ENCODE measurements at regions not wholly inside any gene's neighbourhood (a gene's known extent, or its start where the extent isn't known, plus 50 kb on each side); places are given as distances from the start of the nearest gene placed in this dataset.

DNA sequence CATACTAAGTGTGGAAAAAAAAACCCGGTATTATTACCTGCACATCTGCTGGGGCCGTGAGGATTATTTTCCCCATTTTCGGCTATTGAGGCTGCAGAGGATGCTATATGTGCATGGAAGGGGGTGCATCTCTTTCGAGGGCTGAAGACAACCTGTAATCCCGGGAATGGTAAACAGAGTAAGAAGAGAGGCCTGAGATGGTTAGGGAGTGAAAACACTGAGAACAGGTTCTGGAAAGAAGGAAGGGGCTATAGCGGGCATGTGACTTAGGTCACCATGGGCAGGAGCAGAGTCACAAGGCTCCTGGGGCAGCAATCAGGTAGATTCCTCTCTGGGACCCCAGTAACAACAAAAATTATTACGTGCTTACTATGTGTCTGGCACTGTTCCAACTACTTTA, 299.1 kb downstream of the RRAGC start:
- Histone ChIP-seq H3K27ac (peak overlapping the region in 1 of 4 donors; percentile 78), H3K27me3 (no peaks in the 10 kb centered on the region), H3K36me3 (no peaks in the 10 kb centered on the region), H3K4me3 (no peak overlapping the region), H3K9me3 (no peaks in the 10 kb centered on the region), H3K4me1 (peaks cover 0 to 13% (median 6%) of the 10 kb centered on the region in 4 donors)
- DNase-seq, result no peak
- TF ChIP-seq, protein P1, sequence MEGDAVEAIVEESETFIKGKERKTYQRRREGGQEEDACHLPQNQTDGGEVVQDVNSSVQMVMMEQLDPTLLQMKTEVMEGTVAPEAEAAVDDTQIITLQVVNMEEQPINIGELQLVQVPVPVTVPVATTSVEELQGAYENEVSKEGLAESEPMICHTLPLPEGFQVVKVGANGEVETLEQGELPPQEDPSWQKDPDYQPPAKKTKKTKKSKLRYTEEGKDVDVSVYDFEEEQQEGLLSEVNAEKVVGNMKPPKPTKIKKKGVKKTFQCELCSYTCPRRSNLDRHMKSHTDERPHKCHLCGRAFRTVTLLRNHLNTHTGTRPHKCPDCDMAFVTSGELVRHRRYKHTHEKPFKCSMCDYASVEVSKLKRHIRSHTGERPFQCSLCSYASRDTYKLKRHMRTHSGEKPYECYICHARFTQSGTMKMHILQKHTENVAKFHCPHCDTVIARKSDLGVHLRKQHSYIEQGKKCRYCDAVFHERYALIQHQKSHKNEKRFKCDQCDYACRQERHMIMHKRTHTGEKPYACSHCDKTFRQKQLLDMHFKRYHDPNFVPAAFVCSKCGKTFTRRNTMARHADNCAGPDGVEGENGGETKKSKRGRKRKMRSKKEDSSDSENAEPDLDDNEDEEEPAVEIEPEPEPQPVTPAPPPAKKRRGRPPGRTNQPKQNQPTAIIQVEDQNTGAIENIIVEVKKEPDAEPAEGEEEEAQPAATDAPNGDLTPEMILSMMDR (IDR thresholded peaks at IDR 0.05), result no peak
- no peak for TF ChIP-seq POLR2A (IDR thresholded peaks at IDR 0.05)

DNA sequence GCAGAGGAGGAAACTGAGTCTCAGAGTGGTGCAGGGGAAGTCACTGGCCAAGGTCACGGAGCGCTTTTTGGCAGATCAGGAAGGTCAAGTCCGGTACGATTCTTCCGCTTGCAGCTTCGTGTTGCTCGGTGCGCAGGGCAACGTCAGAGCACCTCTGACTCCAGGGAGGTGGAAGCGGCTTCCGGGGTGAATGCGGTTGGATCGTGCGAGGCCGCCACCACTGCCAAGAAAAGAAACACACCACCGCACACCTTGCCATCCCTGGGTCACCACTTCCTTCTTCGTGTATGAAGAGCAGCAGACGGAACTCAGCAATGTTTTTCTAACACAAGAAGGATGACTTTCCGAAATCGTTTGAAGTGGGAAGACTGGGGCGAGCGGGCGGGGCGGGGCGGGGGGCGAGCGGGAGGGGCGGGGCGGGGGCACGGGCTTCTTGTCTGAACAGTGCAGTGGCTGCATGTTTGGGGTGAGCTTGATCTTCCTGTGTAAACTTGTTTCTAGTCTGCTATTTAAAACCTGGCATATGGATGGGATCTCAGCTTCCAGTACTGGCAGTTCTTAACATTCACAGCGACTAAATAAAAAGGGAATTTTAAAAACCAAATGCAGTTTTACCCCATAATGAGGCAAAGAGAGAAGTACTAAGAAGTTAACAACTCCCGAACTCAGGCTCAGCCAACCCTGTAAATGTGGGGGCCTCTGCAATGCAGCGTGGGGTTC, 300.0 kb downstream of the RRAGC start:
- Histone ChIP-seq H3K4me3 (peak overlapping the region in 3 of 4 donors; percentile 11 to 27 (median 23)), H3K9me3 (no peaks in the 10 kb centered on the region), H3K27me3 (no peaks in the 10 kb centered on the region), H3K4me1 (peaks cover 0 to 13% (median 6%) of the 10 kb centered on the region in 4 donors), H3K36me3 (no peaks in the 10 kb centered on the region), H3K27ac (peak overlapping the region in 2 of 4 donors; percentile 59 to 78)
- DNase-seq, result peak in 2 of 3 donors; percentile 91 to 94
- no peak for TF ChIP-seq POLR2A (IDR thresholded peaks at IDR 0.05)
- TF ChIP-seq, protein P1 (IDR thresholded peaks at IDR 0.05), result no peak

DNA sequence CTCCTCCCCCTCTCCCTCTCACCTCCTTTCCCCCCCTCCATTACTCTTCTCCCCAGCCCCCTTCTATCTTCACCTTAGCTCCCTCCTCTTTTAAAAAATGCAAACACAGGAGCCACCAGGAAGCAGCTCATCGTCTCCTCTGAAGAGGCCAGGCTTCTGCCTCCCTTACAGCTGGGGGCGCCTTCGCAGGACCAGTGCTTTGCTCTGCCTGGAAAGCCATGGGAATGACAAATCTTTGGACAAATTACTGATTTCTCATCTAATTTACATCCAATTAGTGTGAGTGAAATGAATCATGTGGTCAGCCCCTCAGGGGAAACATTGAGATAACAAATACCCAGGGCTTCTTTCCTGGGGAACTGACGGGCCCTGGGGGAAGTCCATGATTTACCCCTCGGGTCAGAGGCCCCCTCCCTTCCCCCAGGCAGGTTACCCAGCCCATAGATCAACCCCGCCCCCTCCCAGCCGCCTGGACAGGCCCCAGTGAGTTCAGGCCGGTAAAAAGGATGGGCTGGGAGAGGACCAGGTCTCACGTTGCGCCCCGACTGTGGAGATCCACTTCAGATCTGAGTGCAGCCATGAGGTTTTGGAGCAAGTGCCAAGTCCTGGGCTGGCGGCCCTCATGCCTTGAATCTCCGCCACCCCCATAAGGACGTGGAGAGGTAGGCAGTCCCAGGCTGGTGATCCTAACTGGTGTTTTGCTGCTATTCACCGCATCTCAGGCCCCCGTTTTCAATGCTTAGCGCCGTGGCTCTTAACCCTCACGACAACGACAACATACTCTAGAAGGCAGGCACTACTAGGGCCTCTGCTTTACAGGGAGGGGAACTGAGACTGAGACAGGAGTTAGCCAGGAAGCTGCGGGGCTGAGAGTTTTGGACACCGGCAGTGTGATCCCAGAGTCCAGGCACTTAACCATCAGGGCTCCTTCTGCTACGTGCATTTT, 300.8 kb downstream of the RRAGC start:
- Histone ChIP-seq H3K36me3 (no peaks in the 10 kb centered on the region), H3K27ac (peak overlapping the region in 2 of 4 donors; percentile 59 to 78), H3K4me3 (peak overlapping the region in 2 of 4 donors; percentile 23 to 27), H3K4me1 (peaks cover 0 to 13% (median 6%) of the 10 kb centered on the region in 4 donors), H3K9me3 (no peaks in the 10 kb centered on the region), H3K27me3 (no peaks in the 10 kb centered on the region)
- TF ChIP-seq, protein P1 (IDR thresholded peaks at IDR 0.05), result no peak
- no peak for TF ChIP-seq POLR2A (IDR thresholded peaks at IDR 0.05)
- DNase-seq, result peak in 2 of 3 donors; percentile 35 to 48

DNA sequence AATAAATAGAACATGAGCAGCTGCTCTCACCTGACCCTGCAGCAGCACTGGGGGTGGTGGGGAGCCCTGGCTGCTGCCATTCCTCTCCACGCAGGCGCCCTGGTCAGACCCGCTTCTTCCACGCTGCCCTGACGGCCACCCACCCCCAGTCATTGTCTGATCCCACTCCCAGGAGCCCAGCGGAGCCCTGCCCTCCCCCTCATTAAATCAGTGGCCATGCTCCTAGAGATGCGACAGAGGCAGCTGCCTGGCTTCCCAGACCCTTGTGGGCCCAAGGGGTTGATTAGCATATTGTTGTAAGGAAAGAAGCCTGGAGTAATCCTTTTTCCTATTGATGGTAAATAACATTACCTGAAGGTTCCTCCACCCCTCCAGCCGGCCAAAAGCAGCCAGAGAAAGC, 301.5 kb downstream of the RRAGC start:
- TF ChIP-seq POLR2A (IDR thresholded peaks at IDR 0.05), result no peak
- TF ChIP-seq, protein P1 (IDR thresholded peaks at IDR 0.05), result no peak
- Histone ChIP-seq H3K4me1 (peaks cover 0 to 13% (median 6%) of the 10 kb centered on the region in 4 donors), H3K9me3 (no peaks in the 10 kb centered on the region), H3K27ac (peak overlapping the region in 2 of 4 donors; percentile 59 to 78), H3K36me3 (no peaks in the 10 kb centered on the region), H3K4me3 (no peak overlapping the region), H3K27me3 (no peaks in the 10 kb centered on the region)
- no peak for DNase-seq

DNA sequence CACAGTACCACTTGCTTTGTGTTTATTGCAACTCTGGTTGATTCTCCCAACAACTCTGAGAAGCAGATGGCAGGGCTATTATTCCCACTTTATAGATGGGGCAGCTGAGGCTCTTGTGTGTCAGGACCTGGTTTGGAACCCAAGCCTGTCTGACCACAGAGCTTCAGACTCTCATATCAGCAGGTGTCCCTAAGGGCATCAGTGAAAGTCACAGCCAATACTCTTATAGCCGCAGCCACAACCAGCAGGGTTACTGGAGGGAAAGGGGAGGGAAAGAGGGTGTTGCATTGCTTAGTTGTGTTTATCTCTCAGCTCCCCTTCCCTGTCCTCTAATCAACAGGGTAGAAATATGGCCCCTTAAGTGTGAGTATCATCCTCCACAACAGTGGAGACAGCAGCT, 304.0 kb downstream of the RRAGC start:
- no peak for TF ChIP-seq POLR2A (IDR thresholded peaks at IDR 0.05)
- TF ChIP-seq, protein P1 (IDR thresholded peaks at IDR 0.05), result no peak
- Histone ChIP-seq H3K9me3 (no peaks in the 10 kb centered on the region), H3K4me3 (no peak overlapping the region), H3K27me3 (no peaks in the 10 kb centered on the region), H3K4me1 (peaks cover 0 to 10% (median 4%) of the 10 kb centered on the region in 4 donors), H3K36me3 (no peaks in the 10 kb centered on the region), H3K27ac (no peak overlapping the region)
- DNase-seq, result no peak
